Raji (cell line): ENCODE measurements at regions not wholly inside any gene's neighbourhood (a gene's known extent, or its start where the extent isn't known, plus 50 kb on each side); places are given as distances from the start of the nearest gene placed in this dataset.

Source experiments
- POLR2A ChIP-seq: IDR thresholded peaks from 2 replicates; pipeline ENCODE4 v1.6.1; 2011; ENCODE audit warnings: low read depth, low read length, control low read depth; ENCODE audit not compliant: insufficient read depth

GRCh38 chr15:77557564-77557963 is 75.1 kb downstream of the LINGO1 start:
- no peak for TF ChIP-seq POLR2A

- TF ChIP-seq POLR2A, result no peak
These were observed 75.6 kb downstream of the LINGO1 start for GRCh38 chr15:77557144-77557543.

- TF ChIP-seq POLR2A, result no peak
These were observed 76.1 kb downstream of the LINGO1 start for GRCh38 chr15:77556622-77557021.

GRCh38 chr15:77555232-77555631 is 77.5 kb downstream of the LINGO1 start:
- TF ChIP-seq POLR2A, result no peak

- no peak for TF ChIP-seq POLR2A
These were observed 78.2 kb downstream of the LINGO1 start for GRCh38 chr15:77554306-77555080.

GRCh38 chr15:77553695-77554094 is 79.0 kb downstream of the LINGO1 start:
- no peak for TF ChIP-seq POLR2A

- no peak for TF ChIP-seq POLR2A
These were observed 79.5 kb downstream of the LINGO1 start for GRCh38 chr15:77553257-77553656.

GRCh38 chr15:77552066-77552465 is 80.6 kb downstream of the LINGO1 start:
- TF ChIP-seq POLR2A, result no peak

- TF ChIP-seq POLR2A, result no peak
These were observed 82.1 kb downstream of the LINGO1 start for GRCh38 chr15:77550301-77551251.

- no peak for TF ChIP-seq POLR2A
These were observed 83.0 kb downstream of the LINGO1 start for GRCh38 chr15:77549576-77550288.

GRCh38 chr15:77548589-77549557 is 83.8 kb downstream of the LINGO1 start:
- TF ChIP-seq POLR2A, result no peak

- no peak for TF ChIP-seq POLR2A
These were observed 84.7 kb downstream of the LINGO1 start for GRCh38 chr15:77547801-77548588.

GRCh38 chr15:77546870-77547269 is 85.8 kb downstream of the LINGO1 start:
- TF ChIP-seq POLR2A, result no peak
